ENCODE measurements at regions not wholly inside any gene's neighbourhood (a gene's known extent, or its start where the extent isn't known, plus 50 kb on each side); places are given as distances from the start of the nearest gene placed in this dataset.

DNA sequence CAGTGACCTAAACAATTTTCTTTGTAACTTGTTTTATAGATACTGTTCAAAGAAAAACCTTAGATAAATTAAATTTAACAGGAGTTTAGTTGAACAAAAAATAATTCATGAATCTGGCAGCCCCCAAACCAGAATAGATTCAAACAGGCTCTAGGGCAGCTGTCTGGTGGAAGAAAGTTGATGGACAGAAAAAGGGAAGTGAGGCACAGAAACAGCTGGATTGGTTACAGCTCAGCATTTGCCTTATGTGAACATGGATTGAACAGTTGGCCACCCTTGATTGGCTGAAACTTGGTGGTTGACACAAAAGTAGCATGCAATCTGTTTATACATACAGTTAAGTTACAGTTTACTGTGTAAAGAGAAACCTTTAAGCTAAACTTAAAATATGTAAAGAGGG, 954.3 kb upstream of the FLRT2 start:
- Histone ChIP-seq H3K4me3 (ENCODE audit: low read depth, low read length) (no peak overlapping the region), H3K9me3 (ENCODE audit: control insufficient read depth, insufficient read depth, low read depth, low read length) (no peaks in the 10 kb centered on the region), H3K27ac (ENCODE audit: extremely low read depth, low read depth, low read length) (no peak overlapping the region), H3K36me3 (ENCODE audit: control insufficient read depth in 2 of 2, insufficient read depth in 1 of 2, low read length in 2 of 2) (no peaks in the 10 kb centered on the region), H3K4me1 (ENCODE audit: control insufficient read depth, insufficient read depth, low read length) (no peaks in the 10 kb centered on the region)
- POLR2A ChIA-PET = no interaction called here
- no peak for TF ChIP-seq ZNF2 (tag by site-specific recombination; IDR thresholded peaks at IDR 0.05)
- TF ChIP-seq ZNF449 (tag by site-specific recombination; IDR thresholded peaks at IDR 0.05) = no peak
- no peak for TF ChIP-seq ZNF830 (tag by site-specific recombination; IDR thresholded peaks at IDR 0.05; ENCODE audit: low read depth)
- TF ChIP-seq ZNF223 (tag by site-specific recombination; IDR thresholded peaks at IDR 0.05) = no peak
- TF ChIP-seq WT1 (tag by site-specific recombination; IDR thresholded peaks at IDR 0.05) = no peak
- no peak for TF ChIP-seq ZNF624 (tag by site-specific recombination; IDR thresholded peaks at IDR 0.05)
- TF ChIP-seq, protein P1, sequence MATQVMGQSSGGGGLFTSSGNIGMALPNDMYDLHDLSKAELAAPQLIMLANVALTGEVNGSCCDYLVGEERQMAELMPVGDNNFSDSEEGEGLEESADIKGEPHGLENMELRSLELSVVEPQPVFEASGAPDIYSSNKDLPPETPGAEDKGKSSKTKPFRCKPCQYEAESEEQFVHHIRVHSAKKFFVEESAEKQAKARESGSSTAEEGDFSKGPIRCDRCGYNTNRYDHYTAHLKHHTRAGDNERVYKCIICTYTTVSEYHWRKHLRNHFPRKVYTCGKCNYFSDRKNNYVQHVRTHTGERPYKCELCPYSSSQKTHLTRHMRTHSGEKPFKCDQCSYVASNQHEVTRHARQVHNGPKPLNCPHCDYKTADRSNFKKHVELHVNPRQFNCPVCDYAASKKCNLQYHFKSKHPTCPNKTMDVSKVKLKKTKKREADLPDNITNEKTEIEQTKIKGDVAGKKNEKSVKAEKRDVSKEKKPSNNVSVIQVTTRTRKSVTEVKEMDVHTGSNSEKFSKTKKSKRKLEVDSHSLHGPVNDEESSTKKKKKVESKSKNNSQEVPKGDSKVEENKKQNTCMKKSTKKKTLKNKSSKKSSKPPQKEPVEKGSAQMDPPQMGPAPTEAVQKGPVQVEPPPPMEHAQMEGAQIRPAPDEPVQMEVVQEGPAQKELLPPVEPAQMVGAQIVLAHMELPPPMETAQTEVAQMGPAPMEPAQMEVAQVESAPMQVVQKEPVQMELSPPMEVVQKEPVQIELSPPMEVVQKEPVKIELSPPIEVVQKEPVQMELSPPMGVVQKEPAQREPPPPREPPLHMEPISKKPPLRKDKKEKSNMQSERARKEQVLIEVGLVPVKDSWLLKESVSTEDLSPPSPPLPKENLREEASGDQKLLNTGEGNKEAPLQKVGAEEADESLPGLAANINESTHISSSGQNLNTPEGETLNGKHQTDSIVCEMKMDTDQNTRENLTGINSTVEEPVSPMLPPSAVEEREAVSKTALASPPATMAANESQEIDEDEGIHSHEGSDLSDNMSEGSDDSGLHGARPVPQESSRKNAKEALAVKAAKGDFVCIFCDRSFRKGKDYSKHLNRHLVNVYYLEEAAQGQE (tag by site-specific recombination; IDR thresholded peaks at IDR 0.05) = no peak
- no peak for TF ChIP-seq KLF7 (tag by site-specific recombination; IDR thresholded peaks at IDR 0.05; ENCODE audit: borderline replicate concordance)
- no peak for TF ChIP-seq SCRT2 (tag by site-specific recombination; IDR thresholded peaks at IDR 0.05)
- TF ChIP-seq ZNF560 (tag by site-specific recombination; IDR thresholded peaks at IDR 0.05; ENCODE audit: borderline replicate concordance) = no peak
- no peak for TF ChIP-seq ZNF433 (tag by site-specific recombination; IDR thresholded peaks at IDR 0.05; ENCODE audit: low read depth)
- TF ChIP-seq, protein P2, sequence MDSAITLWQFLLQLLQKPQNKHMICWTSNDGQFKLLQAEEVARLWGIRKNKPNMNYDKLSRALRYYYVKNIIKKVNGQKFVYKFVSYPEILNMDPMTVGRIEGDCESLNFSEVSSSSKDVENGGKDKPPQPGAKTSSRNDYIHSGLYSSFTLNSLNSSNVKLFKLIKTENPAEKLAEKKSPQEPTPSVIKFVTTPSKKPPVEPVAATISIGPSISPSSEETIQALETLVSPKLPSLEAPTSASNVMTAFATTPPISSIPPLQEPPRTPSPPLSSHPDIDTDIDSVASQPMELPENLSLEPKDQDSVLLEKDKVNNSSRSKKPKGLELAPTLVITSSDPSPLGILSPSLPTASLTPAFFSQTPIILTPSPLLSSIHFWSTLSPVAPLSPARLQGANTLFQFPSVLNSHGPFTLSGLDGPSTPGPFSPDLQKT (IDR thresholded peaks at IDR 0.05; ENCODE audit: borderline replicate concordance, low read depth, low read length) = no peak
- TF ChIP-seq ZNF341 (tag by site-specific recombination; IDR thresholded peaks at IDR 0.05; ENCODE audit: low read depth) = no peak
- no peak for TF ChIP-seq ZSCAN4 (tag by site-specific recombination; IDR thresholded peaks at IDR 0.05)
- CTCF ChIA-PET = interaction anchor here (0.6 kb wide), 1 partner anchor 730 kb away, joined by 3 read pairs; no protein-coding TSS in a partner anchor

- ChIA-PET CTCF (no interaction called here), POLR2A (no interaction called here)
- Histone ChIP-seq H3K4me3 (ENCODE audit: low read depth, low read length) (no peak overlapping the region), H3K36me3 (ENCODE audit: control insufficient read depth in 2 of 2, insufficient read depth in 1 of 2, low read length in 2 of 2) (no peaks in the 10 kb centered on the region), H3K27ac (ENCODE audit: extremely low read depth, low read depth, low read length) (no peak overlapping the region), H3K9me3 (ENCODE audit: control insufficient read depth, insufficient read depth, low read depth, low read length) (no peaks in the 10 kb centered on the region), H3K4me1 (ENCODE audit: control insufficient read depth, insufficient read depth, low read length) (no peaks in the 10 kb centered on the region)
- TF ChIP-seq, protein P3, sequence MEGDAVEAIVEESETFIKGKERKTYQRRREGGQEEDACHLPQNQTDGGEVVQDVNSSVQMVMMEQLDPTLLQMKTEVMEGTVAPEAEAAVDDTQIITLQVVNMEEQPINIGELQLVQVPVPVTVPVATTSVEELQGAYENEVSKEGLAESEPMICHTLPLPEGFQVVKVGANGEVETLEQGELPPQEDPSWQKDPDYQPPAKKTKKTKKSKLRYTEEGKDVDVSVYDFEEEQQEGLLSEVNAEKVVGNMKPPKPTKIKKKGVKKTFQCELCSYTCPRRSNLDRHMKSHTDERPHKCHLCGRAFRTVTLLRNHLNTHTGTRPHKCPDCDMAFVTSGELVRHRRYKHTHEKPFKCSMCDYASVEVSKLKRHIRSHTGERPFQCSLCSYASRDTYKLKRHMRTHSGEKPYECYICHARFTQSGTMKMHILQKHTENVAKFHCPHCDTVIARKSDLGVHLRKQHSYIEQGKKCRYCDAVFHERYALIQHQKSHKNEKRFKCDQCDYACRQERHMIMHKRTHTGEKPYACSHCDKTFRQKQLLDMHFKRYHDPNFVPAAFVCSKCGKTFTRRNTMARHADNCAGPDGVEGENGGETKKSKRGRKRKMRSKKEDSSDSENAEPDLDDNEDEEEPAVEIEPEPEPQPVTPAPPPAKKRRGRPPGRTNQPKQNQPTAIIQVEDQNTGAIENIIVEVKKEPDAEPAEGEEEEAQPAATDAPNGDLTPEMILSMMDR (tag by site-specific recombination; IDR thresholded peaks at IDR 0.05) = no peak
- TF ChIP-seq OVOL3 (tag by site-specific recombination; IDR thresholded peaks at IDR 0.05) = no peak
- TF ChIP-seq ZNF529 (tag by site-specific recombination; IDR thresholded peaks at IDR 0.05; ENCODE audit: insufficient replicate concordance) = no peak
- TF ChIP-seq TRIM28 (IDR thresholded peaks at IDR 0.05; ENCODE audit: borderline replicate concordance, low read length) = no peak
- TF ChIP-seq ZNF561 (tag by site-specific recombination; IDR thresholded peaks at IDR 0.05; ENCODE audit: borderline replicate concordance) = no peak
- no peak for TF ChIP-seq GLIS1 (tag by site-specific recombination; IDR thresholded peaks at IDR 0.05)
- TF ChIP-seq ZSCAN16 (tag by site-specific recombination; IDR thresholded peaks at IDR 0.05) = no peak
- TF ChIP-seq ZNF768 (tag by site-specific recombination; IDR thresholded peaks at IDR 0.05) = no peak
- no peak for TF ChIP-seq ZNF610 (tag by site-specific recombination; IDR thresholded peaks at IDR 0.05; ENCODE audit: borderline replicate concordance)
- TF ChIP-seq ZNF792 (tag by site-specific recombination; IDR thresholded peaks at IDR 0.05) = no peak
These were observed 950.7 kb upstream of the FLRT2 start for GRCh38 chr14:84579292-84579691.
